ENCODE measurements at regions not wholly inside any gene's neighbourhood (a gene's known extent, or its start where the extent isn't known, plus 50 kb on each side); places are given as distances from the start of the nearest gene placed in this dataset.

DNA sequence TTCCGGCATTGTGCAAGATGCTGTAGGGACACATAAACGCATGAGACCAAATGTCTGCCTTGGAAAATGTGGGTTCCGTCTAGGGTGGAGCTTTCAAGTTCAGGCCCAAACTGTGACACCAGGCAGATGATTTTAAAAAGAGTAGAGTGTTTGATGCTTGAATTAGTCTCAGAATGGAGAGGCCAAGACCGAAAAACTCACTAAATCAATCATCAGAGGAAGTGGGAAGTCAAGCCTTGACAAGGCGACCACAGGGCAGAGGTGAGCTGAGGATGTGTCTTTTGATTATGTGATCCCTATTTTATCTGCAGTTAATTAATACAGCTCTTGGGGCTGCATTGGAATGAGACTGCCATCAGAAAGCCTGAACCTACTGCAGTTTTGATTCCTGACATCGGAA is 275.4 kb downstream of the ABHD5 start:
- ATAC-seq (no peak), DNase-seq (no peak)
- H3K27me3 ChIP-seq: no peaks in the 10 kb centered on the region
- H3K9me3 ChIP-seq: no peaks in the 10 kb centered on the region
- intact Hi-C loops (cut with DNase I; ENCODE audit: low total_unique reads): no loop called here
- no peak overlapping the region for H3K4me3 ChIP-seq
- in situ Hi-C loops (cut with MboI; ENCODE audit: low sequenced_read_pairs in 4 of 4): no loop called here
- H3K4me1 ChIP-seq: no peaks in the 10 kb centered on the region
- no peak overlapping the region for H3K27ac ChIP-seq
- no peaks in the 10 kb centered on the region for H3K36me3 ChIP-seq
- TF ChIP-seq, protein P1, sequence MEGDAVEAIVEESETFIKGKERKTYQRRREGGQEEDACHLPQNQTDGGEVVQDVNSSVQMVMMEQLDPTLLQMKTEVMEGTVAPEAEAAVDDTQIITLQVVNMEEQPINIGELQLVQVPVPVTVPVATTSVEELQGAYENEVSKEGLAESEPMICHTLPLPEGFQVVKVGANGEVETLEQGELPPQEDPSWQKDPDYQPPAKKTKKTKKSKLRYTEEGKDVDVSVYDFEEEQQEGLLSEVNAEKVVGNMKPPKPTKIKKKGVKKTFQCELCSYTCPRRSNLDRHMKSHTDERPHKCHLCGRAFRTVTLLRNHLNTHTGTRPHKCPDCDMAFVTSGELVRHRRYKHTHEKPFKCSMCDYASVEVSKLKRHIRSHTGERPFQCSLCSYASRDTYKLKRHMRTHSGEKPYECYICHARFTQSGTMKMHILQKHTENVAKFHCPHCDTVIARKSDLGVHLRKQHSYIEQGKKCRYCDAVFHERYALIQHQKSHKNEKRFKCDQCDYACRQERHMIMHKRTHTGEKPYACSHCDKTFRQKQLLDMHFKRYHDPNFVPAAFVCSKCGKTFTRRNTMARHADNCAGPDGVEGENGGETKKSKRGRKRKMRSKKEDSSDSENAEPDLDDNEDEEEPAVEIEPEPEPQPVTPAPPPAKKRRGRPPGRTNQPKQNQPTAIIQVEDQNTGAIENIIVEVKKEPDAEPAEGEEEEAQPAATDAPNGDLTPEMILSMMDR (IDR thresholded peaks at IDR 0.05 in 4 of 5, conservative IDR thresholded peaks at IDR 0.05 in 1 of 5): no peak
- no peak for TF ChIP-seq POLR2A (IDR thresholded peaks at IDR 0.05)

DNA sequence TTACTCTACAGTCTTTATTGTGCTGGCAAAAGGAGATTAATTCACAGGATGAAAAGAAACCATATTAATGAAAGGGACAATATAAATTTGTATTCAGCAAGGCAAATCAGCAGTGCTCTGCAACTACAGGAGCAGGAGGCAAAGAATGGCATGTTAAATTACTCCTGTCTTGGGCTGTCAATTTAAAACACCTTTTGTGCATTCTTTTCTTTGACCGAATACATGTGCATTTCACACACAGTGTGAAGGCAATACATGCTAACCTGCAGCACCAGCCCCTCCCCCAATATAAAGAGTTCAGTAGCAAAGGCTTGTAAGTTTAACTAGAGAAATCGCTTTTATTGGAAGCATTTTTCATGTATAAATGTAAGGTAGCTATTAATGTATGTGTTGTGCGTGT is 275.2 kb upstream of the TOPAZ1 start:
- TF ChIP-seq, protein P1 (IDR thresholded peaks at IDR 0.05 in 4 of 5, conservative IDR thresholded peaks at IDR 0.05 in 1 of 5): no peak
- no peak for TF ChIP-seq POLR2A (IDR thresholded peaks at IDR 0.05)
- intact Hi-C loops (cut with DNase I; ENCODE audit: low total_unique reads): no loop called here
- Histone ChIP-seq H3K36me3 (no peaks in the 10 kb centered on the region), H3K4me3 (no peak overlapping the region), H3K27ac (no peak overlapping the region), H3K9me3 (no peaks in the 10 kb centered on the region), H3K27me3 (no peaks in the 10 kb centered on the region), H3K4me1 (no peaks in the 10 kb centered on the region)
- ATAC-seq: no peak
- in situ Hi-C loops (cut with MboI; ENCODE audit: low sequenced_read_pairs in 4 of 4): no loop called here
- DNase-seq: no peak

DNA sequence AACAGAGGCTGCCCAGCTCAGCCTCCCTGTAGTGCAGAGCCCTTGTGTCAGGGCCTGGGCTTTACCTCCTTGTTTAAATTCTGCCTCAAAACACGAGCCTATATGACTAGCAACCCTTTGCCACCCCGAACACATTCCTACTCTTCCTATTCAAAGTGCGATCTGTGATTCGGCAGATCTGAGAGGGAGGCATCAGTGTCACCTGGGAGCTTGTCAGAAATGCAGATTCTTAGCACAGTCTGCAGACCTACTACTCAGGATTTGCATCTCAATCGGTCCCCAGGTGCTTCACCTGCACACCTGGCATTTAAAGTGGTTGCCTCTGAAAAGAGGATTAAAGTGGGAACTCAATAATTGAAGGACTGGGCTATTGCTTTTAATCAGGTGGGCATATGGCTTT is 273.2 kb upstream of the TOPAZ1 start:
- H3K36me3 ChIP-seq: no peaks in the 10 kb centered on the region
- no peaks in the 10 kb centered on the region for H3K9me3 ChIP-seq
- TF ChIP-seq, protein P1 (IDR thresholded peaks at IDR 0.05 in 4 of 5, conservative IDR thresholded peaks at IDR 0.05 in 1 of 5): no peak
- ATAC-seq: no peak
- in situ Hi-C loops (cut with MboI; ENCODE audit: low sequenced_read_pairs in 4 of 4): no loop called here
- no peak overlapping the region for H3K27ac ChIP-seq
- no peaks in the 10 kb centered on the region for H3K27me3 ChIP-seq
- intact Hi-C loops (cut with DNase I; ENCODE audit: low total_unique reads): no loop called here
- no peak for DNase-seq
- H3K4me1 ChIP-seq: no peaks in the 10 kb centered on the region
- no peak overlapping the region for H3K4me3 ChIP-seq

DNA sequence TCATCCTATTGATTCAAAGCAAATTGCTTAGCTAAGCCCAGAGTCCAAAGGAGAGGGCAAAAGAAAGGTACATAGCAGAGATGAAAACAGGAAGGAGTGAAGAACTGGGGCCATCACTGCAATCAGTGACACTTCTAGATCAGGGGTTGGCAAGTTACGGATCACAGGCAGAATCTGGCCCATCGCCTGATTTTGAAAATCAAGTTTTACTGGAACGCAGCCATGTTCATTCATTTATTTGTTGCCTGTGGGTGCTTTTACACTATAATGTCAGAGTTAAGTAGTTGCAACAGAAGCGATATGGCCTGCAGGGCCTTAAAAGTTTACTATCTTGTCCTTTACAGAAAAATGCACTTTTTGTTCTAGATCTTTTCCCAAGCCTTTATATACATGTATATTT is 271.7 kb upstream of the TOPAZ1 start:
- H3K27me3 ChIP-seq: no peaks in the 10 kb centered on the region
- in situ Hi-C loops (cut with MboI; ENCODE audit: low sequenced_read_pairs in 4 of 4): no loop called here
- H3K27ac ChIP-seq: no peak overlapping the region
- H3K36me3 ChIP-seq: no peaks in the 10 kb centered on the region
- intact Hi-C loops (cut with DNase I; ENCODE audit: low total_unique reads): no loop called here
- ATAC-seq (no peak), DNase-seq (no peak)
- no peak for TF ChIP-seq POLR2A (IDR thresholded peaks at IDR 0.05)
- TF ChIP-seq, protein P1 (IDR thresholded peaks at IDR 0.05 in 4 of 5, conservative IDR thresholded peaks at IDR 0.05 in 1 of 5): no peak
- H3K4me3 ChIP-seq: no peak overlapping the region
- no peaks in the 10 kb centered on the region for H3K4me1 ChIP-seq
- no peaks in the 10 kb centered on the region for H3K9me3 ChIP-seq

DNA sequence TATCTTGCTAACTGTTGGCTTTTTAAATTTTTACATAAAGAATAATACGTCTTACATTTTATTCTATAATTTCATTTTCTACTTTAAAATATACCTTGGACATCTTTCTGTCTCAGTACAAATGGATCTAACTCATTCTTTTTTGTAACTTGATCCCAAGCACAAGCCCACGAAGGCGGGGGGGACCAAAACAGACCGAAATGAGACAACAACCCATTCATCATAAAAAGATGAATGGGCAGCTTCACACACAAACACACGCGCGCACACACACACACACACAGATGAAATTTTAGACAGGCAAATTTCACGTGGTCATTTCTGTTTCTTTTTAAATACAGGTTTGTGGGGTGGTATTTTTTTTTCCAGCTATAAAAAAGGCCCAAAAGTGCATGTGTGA is 271.3 kb upstream of the TOPAZ1 start:
- Histone ChIP-seq H3K27ac (no peak overlapping the region), H3K4me1 (no peaks in the 10 kb centered on the region), H3K36me3 (no peaks in the 10 kb centered on the region), H3K27me3 (no peaks in the 10 kb centered on the region), H3K4me3 (no peak overlapping the region), H3K9me3 (no peaks in the 10 kb centered on the region)
- TF ChIP-seq, protein P1 (IDR thresholded peaks at IDR 0.05 in 4 of 5, conservative IDR thresholded peaks at IDR 0.05 in 1 of 5): no peak
- TF ChIP-seq POLR2A (IDR thresholded peaks at IDR 0.05): no peak
- intact Hi-C loops (cut with DNase I; ENCODE audit: low total_unique reads) (no loop called here), in situ Hi-C loops (cut with MboI; ENCODE audit: low sequenced_read_pairs in 4 of 4) (no loop called here)
- DNase-seq (no peak), ATAC-seq (no peak)

Measured in gastrocnemius medialis (tissue), 4 donors.